SU-DHL-6 (cell line): ENCODE measurements at regions not wholly inside any gene's neighbourhood (a gene's known extent, or its start where the extent isn't known, plus 50 kb on each side); places are given as distances from the start of the nearest gene placed in this dataset.

Experiments used
- H2AFZ ChIP-seq: fragments of 200-600 bp; sonication (generic); 2 replicates; pipeline ENCODE4 v1.6.1; 2014; ENCODE audit warnings: low read depth, mild to moderate bottlenecking, moderate library complexity, mixed read lengths, antibody characterized with exemption, low read length; ENCODE audit not compliant: severe bottlenecking
- H3F3A ChIP-seq: fragments of 200-600 bp; shearing (Covaris generic); 2 replicates; pipeline ENCODE4 v1.6.0; 2016; ENCODE audit warnings: antibody characterized with exemption, mild to moderate bottlenecking; ENCODE audit not compliant: insufficient read depth
- H3K27ac ChIP-seq: fragments of 200-600 bp; sonication (generic); 2 replicates; pipeline ENCODE4 v1.5.1; 2016; ENCODE audit warnings: low read depth, mild to moderate bottlenecking, low read length, moderate library complexity, mixed read lengths
- H3K27me3 ChIP-seq: fragments of 200-600 bp; sonication (generic), shearing (Covaris generic); 2 replicates; pipeline ENCODE4 v1.6.0; 2014; ENCODE audit warnings: mild to moderate bottlenecking, low read length
- H3K36me3 ChIP-seq: fragments of 200-600 bp; sonication (generic); 2 replicates; pipeline ENCODE4 v1.6.1; 2014; ENCODE audit warnings: mild to moderate bottlenecking, low read length, mixed read lengths
- H3K4me2 ChIP-seq: fragments of 300-600, 200-600 bp; shearing (Covaris generic), sonication (generic); 2 replicates; pipeline ENCODE4 v1.6.0; 2014; ENCODE audit warnings: low read length, low read depth, mild to moderate bottlenecking; ENCODE audit not compliant: poor library complexity, severe bottlenecking
- H3K4me3 ChIP-seq: fragments of 200-600 bp; sonication (generic); 2 replicates; pipeline ENCODE4 v1.5.1; 2014; ENCODE audit warnings: antibody characterized with exemption, low read length, mild to moderate bottlenecking, mixed read lengths; ENCODE audit not compliant: insufficient read depth, poor library complexity, severe bottlenecking
- H3K79me2 ChIP-seq: fragments of 200-600 bp; sonication (generic); 2 replicates; pipeline ENCODE4 v1.6.1; 2014; ENCODE audit warnings: mild to moderate bottlenecking, low read length, moderate library complexity; ENCODE audit not compliant: insufficient read depth
- H3K9ac ChIP-seq: fragments of 200-600 bp; sonication (generic); 2 replicates; pipeline ENCODE4 v1.7.0; 2014; ENCODE audit warnings: mild to moderate bottlenecking, low read length
- H3K9me2 ChIP-seq: fragments of 200-600 bp; sonication (generic); replicated peaks from 2 replicates; pipeline ENCODE4 v1.6.1; 2014; ENCODE audit warnings: low read length; ENCODE audit not compliant: insufficient read depth
- H3K9me3 ChIP-seq: fragments of 200-600 bp; sonication (generic); 2 replicates; pipeline ENCODE4 v1.6.1; 2014; ENCODE audit warnings: low read length, mixed read lengths; ENCODE audit not compliant: insufficient read depth
- H4K20me1 ChIP-seq: fragments of 200-600 bp; sonication (generic); 2 replicates; pipeline ENCODE4 v1.6.1; 2014; ENCODE audit warnings: low read depth, mild to moderate bottlenecking, antibody characterized with exemption, low read length, moderate library complexity, mixed read lengths
- EZH2phosphoT487 ChIP-seq: fragments of 200-600 bp; sonication (generic), shearing (Covaris generic); conservative IDR thresholded peaks from 2 replicates; pipeline ENCODE4 v1.6.1; 2018; ENCODE audit warnings: mild to moderate bottlenecking, antibody characterized with exemption, low read length, moderate library complexity, mixed read lengths
- TF ChIP-seq, protein P1 (sequence below): fragments of 200-600 bp; sonication (generic); IDR thresholded peaks from one replicate; pipeline ENCODE4 v1.5.1; 2017; ENCODE audit warnings: antibody characterized with exemption, mild to moderate bottlenecking, low read length, moderate library complexity; ENCODE audit not compliant: insufficient read depth, poor library complexity, severe bottlenecking

DNA sequence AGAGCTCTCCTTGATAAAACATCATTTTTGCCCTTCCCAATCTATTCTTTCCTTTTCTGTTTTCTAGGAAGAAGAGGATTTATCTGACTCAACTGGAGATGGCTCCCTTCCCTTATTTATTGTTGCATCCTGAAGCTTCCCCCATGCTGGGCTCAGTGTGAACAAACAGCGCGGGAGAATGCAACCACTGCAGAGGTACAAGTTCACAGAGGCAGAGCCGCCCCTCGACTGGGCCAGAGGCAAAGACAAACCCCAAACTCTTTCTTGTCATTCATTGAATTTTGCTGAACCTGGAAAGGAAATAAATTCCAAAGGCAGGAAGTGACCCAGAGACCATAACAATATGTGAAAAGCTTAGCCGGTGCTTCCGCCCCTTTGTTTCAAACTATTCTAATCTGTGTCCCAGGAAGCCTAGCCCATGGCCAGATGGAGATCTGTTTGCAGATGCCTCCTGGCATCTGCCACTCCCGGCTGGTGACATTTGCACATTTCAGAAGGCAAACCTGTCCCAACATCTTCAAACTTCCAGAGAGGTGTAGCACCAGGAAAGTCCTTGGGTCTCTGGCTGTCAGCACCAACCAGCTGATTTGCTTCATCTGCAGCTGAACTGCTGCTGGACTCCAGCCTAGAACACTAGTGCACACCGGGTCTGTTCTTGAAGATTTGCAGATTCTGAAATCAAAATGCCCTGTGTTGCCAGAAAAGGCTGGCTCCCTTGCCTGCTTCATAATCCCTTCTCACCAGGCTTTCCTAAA lies 79.4 kb upstream of the MAP4K3 start:
- no peak overlapping the region for H2AFZ ChIP-seq
- no peak overlapping the region for H3K4me3 ChIP-seq

DNA sequence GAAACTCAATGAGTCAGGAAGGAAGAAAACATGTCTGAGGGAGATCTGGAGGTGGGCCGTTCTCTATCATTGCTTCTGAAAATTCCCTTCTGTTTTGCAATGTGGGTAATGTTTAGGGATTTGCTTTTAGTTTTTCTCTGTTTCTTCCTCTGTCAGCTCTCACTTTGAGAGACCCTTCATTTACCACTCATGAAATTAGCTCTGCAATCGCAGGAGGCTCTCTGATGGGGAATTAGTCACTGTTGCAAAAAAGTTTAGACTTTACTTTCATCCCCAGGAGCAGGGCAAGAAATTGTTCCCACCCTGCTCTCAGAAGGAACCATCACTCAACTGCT lies 80.0 kb upstream of the MAP4K3 start:
- H4K20me1 ChIP-seq: no peaks in the 10 kb centered on the region
- H3K36me3 ChIP-seq: no peaks in the 10 kb centered on the region
- no peak overlapping the region for H3K27ac ChIP-seq
- TF ChIP-seq, protein P1, sequence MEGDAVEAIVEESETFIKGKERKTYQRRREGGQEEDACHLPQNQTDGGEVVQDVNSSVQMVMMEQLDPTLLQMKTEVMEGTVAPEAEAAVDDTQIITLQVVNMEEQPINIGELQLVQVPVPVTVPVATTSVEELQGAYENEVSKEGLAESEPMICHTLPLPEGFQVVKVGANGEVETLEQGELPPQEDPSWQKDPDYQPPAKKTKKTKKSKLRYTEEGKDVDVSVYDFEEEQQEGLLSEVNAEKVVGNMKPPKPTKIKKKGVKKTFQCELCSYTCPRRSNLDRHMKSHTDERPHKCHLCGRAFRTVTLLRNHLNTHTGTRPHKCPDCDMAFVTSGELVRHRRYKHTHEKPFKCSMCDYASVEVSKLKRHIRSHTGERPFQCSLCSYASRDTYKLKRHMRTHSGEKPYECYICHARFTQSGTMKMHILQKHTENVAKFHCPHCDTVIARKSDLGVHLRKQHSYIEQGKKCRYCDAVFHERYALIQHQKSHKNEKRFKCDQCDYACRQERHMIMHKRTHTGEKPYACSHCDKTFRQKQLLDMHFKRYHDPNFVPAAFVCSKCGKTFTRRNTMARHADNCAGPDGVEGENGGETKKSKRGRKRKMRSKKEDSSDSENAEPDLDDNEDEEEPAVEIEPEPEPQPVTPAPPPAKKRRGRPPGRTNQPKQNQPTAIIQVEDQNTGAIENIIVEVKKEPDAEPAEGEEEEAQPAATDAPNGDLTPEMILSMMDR: no peak
- no peak for TF ChIP-seq EZH2phosphoT487
- H2AFZ ChIP-seq: no peak overlapping the region
- no peak overlapping the region for H3K9ac ChIP-seq
- no peaks in the 10 kb centered on the region for H3K79me2 ChIP-seq
- no peaks in the 10 kb centered on the region for H3F3A ChIP-seq
- no peaks in the 10 kb centered on the region for H3K27me3 ChIP-seq
- no peak overlapping the region for H3K4me3 ChIP-seq
- no peak overlapping the region for H3K4me2 ChIP-seq
- H3K9me2 ChIP-seq: no peaks in the 10 kb centered on the region
- H3K9me3 ChIP-seq: peaks cover 6% of the 10 kb centered on the region; the same call in 1 of the 2 replicates

More for the DNA sequence above, 79.4 kb upstream of the MAP4K3 start:
- peaks cover 1% of the 10 kb centered on the region; the same call in 1 of the 2 replicates for H3K9me3 ChIP-seq
- H3K36me3 ChIP-seq: no peaks in the 10 kb centered on the region
- H3K27me3 ChIP-seq: no peaks in the 10 kb centered on the region
- no peak overlapping the region for H3K27ac ChIP-seq
- H3K9ac ChIP-seq: no peak overlapping the region
- no peaks in the 10 kb centered on the region for H3F3A ChIP-seq
- no peaks in the 10 kb centered on the region for H3K79me2 ChIP-seq
- no peaks in the 10 kb centered on the region for H3K9me2 ChIP-seq
- TF ChIP-seq, protein P1: no peak
- no peak for TF ChIP-seq EZH2phosphoT487
- H3K4me2 ChIP-seq: no peak overlapping the region
- H4K20me1 ChIP-seq: no peaks in the 10 kb centered on the region

GRCh38 chr2:39517622-39518021 lies 80.5 kb upstream of the MAP4K3 start:
- Histone ChIP-seq H3K4me3 (no peak overlapping the region), H3K79me2 (no peaks in the 10 kb centered on the region), H4K20me1 (no peaks in the 10 kb centered on the region), H3K9me3 (peaks cover 6% of the 10 kb centered on the region; the same call in 1 of the 2 replicates), H3K27ac (no peak overlapping the region), H3K36me3 (no peaks in the 10 kb centered on the region), H3K9ac (no peak overlapping the region), H3K9me2 (no peaks in the 10 kb centered on the region), H3K27me3 (no peaks in the 10 kb centered on the region), H3K4me2 (no peak overlapping the region), H3F3A (no peaks in the 10 kb centered on the region), H2AFZ (no peak overlapping the region)
- TF ChIP-seq, protein P1: no peak
- no peak for TF ChIP-seq EZH2phosphoT487
